ENCODE measurements at regions not wholly inside any gene's neighbourhood (a gene's known extent, or its start where the extent isn't known, plus 50 kb on each side); places are given as distances from the start of the nearest gene placed in this dataset.

DNA sequence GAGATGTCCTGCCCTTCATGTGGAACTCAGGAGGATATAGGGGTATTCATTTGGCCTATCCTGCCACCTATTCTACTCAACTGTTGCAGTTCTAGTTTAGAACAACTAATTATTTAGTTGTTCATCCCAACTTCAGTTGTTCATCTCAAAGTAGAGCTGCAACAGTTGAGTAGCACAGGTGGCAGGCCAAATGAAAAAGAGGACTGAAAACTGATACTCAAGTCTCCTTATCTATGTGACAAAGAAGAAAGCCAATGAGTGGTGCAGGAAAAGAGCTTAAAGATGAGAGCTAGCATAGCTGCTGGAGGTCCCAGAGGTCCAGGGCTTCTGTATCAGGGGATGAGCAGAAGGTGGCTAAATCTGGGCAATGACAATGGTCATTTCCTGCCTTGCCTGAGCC is 148.9 kb upstream of the KITLG start:
- DNase-seq (ENCODE audit: low read depth) = no peak
- H3K4me3 ChIP-seq (ENCODE audit: low read depth, low read length) = no peak overlapping the region
- TF ChIP-seq, protein P1, sequence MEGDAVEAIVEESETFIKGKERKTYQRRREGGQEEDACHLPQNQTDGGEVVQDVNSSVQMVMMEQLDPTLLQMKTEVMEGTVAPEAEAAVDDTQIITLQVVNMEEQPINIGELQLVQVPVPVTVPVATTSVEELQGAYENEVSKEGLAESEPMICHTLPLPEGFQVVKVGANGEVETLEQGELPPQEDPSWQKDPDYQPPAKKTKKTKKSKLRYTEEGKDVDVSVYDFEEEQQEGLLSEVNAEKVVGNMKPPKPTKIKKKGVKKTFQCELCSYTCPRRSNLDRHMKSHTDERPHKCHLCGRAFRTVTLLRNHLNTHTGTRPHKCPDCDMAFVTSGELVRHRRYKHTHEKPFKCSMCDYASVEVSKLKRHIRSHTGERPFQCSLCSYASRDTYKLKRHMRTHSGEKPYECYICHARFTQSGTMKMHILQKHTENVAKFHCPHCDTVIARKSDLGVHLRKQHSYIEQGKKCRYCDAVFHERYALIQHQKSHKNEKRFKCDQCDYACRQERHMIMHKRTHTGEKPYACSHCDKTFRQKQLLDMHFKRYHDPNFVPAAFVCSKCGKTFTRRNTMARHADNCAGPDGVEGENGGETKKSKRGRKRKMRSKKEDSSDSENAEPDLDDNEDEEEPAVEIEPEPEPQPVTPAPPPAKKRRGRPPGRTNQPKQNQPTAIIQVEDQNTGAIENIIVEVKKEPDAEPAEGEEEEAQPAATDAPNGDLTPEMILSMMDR (IDR thresholded peaks at IDR 0.05; ENCODE audit: low read depth, low read length, missing control alignments) = no peak
- in situ Hi-C loops (cut with HindIII; ENCODE audit: low sequenced_read_pairs) = no loop called here

DNA sequence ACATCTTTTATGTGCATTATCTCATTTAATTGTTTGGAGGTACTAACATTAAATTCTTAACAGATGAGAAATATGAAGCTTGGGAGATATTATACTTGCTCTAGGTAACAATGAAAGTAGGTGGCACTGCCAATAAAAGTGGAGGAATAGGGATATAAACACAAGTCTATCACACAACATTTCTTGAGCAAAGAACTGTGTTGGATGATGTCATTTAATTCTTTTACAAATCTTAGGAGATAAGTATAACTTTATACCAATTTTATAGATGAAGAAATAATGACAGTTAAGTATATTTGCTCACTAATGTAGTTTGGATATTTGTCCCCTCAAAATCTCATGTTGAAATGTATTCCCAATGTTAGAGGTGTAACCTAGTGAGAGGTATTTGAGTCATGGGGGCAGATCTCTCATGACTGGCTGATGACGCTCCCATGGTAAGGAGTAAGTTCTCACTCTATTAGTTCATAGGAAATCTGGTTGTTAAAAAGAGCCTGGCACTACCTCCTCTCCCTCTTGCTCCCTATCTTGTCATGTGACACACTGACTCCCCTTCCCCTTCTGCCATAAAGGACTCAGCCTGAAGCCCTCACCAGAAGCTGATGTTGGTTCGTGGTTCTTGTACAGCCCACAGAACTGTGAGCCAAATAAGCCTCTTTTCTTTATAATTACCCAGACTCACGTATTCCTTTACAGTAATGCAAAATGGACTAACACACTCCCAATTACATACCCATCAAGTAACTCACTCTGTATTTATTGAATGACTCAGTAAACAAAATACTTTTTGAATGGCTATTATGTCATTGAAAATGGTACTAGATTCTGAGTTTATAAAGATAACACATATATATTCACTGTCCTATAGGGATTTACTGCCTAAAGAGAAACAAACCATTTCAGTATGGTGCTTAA is 146.8 kb upstream of the KITLG start:
- in situ Hi-C loops (cut with HindIII; ENCODE audit: low sequenced_read_pairs) = no loop called here
- TF ChIP-seq, protein P1 (IDR thresholded peaks at IDR 0.05; ENCODE audit: low read depth, low read length, missing control alignments) = no peak
- H3K4me3 ChIP-seq (ENCODE audit: low read depth, low read length) = no peak overlapping the region
- DNase-seq (ENCODE audit: low read depth) = no peak

DNA sequence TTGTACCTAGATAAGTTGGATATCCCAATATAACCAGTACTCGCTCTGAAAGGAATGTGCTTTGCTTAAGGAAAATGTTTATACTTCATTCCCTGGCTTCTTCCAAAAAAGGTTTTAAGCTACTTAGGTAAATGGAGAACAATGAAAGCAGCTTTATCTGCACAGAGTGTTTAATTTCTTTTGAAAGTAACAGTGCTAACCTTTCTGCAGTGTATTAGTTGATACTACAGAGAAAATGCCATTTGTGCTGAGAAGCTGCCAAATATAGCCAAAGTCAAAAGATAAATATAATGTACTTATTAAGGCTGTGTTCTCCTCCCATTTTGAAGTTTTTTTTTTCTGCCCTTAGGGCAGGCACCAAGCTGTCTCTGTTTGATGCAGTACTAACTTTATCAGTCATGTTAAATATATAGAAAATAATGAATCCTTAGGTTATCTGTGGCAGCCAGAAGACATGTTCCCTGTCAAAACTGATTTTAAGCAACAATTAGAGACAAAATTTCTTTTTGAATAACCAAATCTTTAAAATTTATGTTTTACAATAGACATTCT is 145.4 kb upstream of the KITLG start:
- TF ChIP-seq, protein P1 (IDR thresholded peaks at IDR 0.05; ENCODE audit: low read depth, low read length, missing control alignments) = no peak
- H3K4me3 ChIP-seq (ENCODE audit: low read depth, low read length) = no peak overlapping the region
- DNase-seq (ENCODE audit: low read depth) = no peak
- in situ Hi-C loops (cut with HindIII; ENCODE audit: low sequenced_read_pairs) = no loop called here

DNA sequence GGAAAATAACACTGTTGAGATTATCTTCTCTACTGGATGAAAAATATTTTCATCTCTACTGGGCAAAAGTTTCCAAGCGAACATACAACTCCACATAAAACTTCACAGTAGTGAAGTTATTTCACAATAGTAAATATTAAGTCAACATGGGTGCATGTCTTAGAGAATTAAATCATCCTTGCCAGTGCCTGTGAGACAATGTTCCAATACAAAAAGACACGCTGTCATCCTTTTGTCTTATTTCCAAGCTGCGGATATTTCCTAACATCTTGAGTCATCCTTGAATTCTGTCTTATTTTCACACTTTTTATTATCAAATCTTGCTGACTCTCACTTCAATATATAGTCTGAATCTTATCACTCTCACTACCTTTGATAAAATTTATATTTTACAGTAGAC is 142.9 kb upstream of the KITLG start:
- no peak for DNase-seq (ENCODE audit: low read depth)
- H3K4me3 ChIP-seq (ENCODE audit: low read depth, low read length) = no peak overlapping the region
- TF ChIP-seq, protein P1 (IDR thresholded peaks at IDR 0.05; ENCODE audit: low read depth, low read length, missing control alignments) = no peak
- in situ Hi-C loops (cut with HindIII; ENCODE audit: low sequenced_read_pairs) = no loop called here

DNA sequence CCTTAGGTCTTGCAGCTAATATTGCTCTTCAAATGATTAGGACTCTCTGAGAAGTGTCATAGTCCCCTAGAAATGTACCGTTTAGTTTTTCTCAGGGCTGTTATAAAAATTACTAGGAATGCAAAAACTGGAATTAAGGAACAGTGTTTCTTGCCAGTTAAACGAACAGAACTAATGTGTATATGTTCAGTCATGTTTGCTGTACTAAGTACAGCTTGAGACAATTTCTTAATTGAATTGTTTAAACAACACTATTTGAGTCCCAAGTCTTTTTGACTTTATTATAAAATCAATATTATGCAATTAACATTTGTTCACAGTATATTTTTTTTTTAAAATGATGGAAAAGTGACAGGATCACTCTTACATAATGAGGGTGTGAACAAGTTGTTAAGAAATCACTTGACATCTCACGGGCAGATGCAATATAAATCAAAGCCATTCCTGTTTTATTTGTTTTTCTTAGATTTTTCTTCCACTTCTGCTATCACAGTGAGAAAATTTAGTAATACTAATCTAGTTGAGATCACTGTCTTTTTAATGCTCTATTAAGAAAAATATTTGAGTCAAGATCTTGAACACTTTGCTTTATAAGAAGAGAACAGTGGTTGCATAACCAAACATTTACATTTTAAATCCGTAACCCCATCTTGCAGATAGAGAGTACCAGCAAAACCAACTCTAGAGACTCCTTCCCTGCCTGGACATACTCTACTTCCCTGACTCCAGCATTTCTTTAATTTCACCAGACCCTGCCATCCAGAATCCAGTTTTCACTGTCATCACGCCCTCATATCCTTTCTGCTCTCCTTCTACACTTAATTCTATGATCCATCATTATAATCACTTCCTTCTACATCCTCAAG is 140.7 kb upstream of the KITLG start:
- TF ChIP-seq, protein P1 (IDR thresholded peaks at IDR 0.05; ENCODE audit: low read depth, low read length, missing control alignments) = no peak
- H3K4me3 ChIP-seq (ENCODE audit: low read depth, low read length) = no peak overlapping the region
- in situ Hi-C loops (cut with HindIII; ENCODE audit: low sequenced_read_pairs) = no loop called here
- DNase-seq (ENCODE audit: low read depth) = no peak

DNA sequence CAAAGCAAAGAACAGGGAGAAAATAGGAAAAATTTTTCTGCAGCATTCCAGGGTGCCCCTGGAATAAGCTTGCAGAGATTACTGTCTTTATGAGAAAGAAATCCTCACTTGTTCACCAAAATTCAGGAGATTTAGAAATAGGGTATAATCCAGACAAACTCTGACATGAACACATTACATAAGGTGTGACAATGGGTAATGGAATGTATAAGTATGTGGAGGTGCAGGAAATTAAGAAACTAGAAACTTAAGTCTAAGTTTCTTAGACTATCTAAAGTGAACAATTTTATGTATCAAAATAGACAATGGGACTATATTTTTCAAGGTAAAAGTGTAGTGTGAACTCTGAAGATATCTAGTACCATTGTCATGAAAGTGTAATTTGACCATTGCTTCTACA is 140.0 kb upstream of the KITLG start:
- TF ChIP-seq, protein P1 (IDR thresholded peaks at IDR 0.05; ENCODE audit: low read depth, low read length, missing control alignments) = no peak
- in situ Hi-C loops (cut with HindIII; ENCODE audit: low sequenced_read_pairs) = no loop called here
- no peak for DNase-seq (ENCODE audit: low read depth)
- H3K4me3 ChIP-seq (ENCODE audit: low read depth, low read length) = no peak overlapping the region
